GM21786 (cell line): ENCODE measurements at regions not wholly inside any gene's neighbourhood (a gene's known extent, or its start where the extent isn't known, plus 50 kb on each side); places are given as distances from the start of the nearest gene placed in this dataset.
"Not testable (repeated sequence)": the region's sequence is repeated elsewhere in the genome, so short reads cannot be mapped to it uniquely, and the experiment has no call there.

ENCODE experiments used
- ATAC-seq: cut with Tn5 transposase; IDR thresholded peaks from one replicate; pipeline ENCODE4 v1.9.1; 2021; ENCODE audit not compliant: unreplicated experiment

DNA sequence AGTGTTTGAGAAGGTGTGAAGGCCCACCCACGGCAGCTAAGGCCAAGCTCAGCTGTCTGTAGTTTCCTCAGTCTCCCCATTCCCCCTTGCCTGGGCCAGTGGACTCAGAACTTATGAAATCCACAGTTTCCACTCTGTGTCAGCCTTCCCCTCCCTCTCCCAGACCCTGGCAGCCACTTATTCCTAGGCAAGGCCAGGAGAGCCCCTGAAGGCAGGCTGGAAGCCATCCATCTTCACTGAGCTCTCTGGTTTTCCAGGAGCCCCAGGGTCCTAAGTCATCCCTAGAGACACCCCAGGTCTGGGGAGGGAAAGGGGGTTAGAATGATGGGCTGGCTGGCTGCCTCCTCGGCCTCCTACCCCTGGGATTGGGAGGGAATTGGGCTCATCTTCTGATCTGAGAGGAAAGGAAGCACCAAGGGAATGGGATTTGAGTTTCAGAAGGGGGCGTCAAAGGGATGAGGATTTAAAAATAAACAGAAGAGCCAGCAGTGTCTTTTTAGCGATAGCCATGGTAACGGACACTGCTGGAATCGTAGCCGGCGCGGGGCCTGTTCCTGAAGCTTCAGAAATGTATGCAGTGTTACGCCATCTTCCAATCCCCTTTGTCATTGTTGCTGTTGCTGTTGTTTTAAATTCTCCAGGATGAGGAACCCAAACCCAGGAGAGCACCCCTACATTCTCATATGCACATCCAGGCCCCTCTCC is 561.1 kb upstream of the CADM1 start:
- no peak for ATAC-seq

DNA sequence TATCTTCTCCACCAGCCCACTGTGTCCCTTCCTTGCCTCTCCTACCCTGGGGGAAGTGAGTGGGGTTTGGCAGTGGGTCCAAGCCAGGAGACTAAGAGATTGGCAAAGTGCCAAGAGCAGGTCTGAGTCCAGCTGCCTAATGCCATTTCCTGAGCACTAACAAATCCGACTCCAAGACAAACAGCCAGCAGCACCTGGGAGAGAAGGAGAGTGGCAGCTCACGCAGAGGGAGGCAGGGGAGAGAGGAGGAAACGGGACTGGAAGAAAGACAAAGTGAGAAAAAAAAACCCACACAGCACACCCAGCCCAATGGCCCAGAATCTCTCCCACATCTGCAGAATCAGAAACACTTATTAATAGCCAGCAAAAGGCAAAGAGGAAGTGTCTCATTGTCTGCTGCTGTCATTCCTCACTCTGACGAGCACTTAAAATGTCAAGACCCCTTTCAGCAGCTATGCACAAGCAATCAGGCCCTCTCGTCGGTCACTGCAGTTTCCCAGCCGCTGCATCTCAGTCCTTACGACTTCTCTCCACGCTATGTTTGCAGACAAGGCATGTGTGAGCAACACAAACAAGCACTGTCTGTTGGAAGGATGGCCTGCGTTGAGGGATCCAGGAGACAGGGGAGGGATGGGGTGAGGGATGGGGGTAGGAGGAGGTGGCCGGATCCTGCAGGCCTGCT is 558.4 kb upstream of the CADM1 start:
- ATAC-seq = no peak

DNA sequence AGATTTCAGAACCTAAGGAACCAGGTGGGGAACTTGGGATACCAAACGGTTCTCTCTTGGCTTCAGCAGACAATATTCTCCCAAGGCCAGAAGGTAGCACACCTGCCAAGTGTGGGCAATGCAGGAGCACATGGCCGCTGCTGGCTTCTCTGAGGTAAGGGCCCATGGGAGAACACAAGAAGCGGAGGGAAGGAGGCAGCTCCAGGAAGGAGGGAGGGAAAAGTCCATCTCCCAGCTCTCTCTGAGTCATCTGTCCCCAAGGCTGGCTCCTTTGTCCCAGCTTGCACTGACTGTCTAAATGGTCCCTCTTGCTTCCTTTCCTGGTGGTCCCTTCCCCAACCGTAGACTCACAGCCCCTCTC is 557.9 kb upstream of the CADM1 start:
- no peak for ATAC-seq

DNA sequence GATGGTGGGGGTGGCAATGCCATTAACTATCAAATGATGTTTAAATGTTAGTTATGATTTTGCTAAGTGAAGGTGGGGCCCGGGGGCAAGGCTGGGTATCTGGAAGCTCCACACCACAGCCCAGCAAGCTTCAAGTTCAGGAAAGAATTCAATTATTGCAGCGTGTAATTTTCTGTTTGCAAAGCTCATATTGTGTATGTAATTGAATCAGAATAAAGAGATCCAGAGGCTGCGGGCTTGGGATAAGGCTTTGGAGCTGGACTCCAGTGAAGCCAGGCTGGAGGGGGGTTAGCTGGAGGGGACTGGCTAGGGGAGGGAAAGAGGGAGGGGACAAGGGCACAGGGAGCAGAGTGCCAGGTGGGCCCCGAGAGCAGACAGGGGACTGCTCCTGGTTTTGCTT is 557.1 kb upstream of the CADM1 start:
- no peak for ATAC-seq

DNA sequence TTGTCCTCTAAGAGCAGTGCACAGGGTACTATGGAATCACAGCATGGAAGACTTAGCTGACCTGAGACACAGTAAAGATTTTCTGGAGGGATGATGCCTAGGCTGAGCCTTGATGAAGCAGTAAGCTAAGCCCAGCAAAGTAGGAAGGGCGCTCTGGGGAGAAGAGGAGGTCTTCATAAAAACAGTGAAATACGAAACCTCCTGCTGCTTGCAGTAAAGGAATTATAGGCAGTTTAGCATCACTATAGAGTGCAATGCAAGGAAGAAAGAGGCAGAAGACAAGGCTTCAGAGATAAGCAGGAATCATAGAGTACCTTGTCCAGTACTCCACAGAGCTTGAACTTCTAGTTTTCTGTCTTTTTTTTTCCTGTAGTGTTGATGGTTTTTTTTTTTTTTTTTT is 555.7 kb upstream of the CADM1 start:
- ATAC-seq = no peak

DNA sequence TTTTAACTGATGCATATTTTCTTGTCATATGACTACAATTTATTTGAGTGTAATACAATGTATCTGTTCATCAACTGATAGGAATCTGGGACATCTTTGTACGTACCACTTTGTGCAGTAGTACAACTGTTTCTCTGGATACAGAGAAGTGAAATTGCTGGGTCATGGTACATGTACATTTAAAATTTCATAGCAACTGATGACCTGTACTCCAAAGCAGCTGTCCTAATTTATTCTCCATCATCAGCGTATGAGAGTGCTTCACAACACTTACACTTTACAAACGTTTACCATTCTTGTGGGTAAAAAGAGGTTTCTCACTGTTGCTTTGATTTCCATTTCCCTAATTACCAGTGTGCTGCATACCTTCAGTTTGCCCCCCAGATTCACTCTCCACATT is 552.8 kb upstream of the CADM1 start:
- no peak for ATAC-seq

DNA sequence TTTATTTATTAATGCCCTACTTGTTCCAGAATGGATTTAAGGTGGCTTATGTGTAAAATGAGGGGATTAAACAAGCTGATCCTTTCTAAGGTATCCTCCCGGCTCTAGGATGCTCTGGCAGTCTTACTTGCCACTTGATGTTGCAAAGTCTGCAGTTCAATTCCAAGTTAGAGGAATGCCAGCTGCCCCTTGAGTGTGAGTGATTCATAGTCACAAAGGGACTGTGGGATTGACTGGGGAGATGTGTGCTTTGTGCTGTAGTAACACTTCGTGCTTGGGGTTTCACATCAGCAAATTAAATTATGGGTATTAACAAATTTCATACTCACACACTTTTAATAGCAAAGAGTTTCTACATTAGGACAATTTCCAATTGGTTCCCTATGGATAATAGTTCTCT is 550.8 kb upstream of the CADM1 start:
- ATAC-seq = no peak

DNA sequence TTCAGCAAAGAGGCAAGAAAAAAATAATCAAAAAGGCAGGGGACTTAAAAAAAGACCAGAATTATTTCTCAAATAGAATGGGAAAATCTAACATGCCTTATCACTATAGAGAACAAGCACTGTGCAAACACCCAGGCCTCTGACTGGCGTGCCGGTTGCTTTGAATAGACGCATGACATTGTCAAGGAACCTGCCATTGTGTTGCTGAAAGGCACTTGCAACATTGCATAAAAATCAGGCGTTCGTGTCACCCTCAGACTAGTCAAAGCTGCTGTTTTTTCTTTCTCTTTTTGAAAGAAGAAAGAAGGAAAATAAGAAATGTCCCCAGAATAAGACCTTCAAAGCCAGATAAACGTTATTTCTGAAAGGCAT is 549.3 kb upstream of the CADM1 start:
- ATAC-seq = no peak

DNA sequence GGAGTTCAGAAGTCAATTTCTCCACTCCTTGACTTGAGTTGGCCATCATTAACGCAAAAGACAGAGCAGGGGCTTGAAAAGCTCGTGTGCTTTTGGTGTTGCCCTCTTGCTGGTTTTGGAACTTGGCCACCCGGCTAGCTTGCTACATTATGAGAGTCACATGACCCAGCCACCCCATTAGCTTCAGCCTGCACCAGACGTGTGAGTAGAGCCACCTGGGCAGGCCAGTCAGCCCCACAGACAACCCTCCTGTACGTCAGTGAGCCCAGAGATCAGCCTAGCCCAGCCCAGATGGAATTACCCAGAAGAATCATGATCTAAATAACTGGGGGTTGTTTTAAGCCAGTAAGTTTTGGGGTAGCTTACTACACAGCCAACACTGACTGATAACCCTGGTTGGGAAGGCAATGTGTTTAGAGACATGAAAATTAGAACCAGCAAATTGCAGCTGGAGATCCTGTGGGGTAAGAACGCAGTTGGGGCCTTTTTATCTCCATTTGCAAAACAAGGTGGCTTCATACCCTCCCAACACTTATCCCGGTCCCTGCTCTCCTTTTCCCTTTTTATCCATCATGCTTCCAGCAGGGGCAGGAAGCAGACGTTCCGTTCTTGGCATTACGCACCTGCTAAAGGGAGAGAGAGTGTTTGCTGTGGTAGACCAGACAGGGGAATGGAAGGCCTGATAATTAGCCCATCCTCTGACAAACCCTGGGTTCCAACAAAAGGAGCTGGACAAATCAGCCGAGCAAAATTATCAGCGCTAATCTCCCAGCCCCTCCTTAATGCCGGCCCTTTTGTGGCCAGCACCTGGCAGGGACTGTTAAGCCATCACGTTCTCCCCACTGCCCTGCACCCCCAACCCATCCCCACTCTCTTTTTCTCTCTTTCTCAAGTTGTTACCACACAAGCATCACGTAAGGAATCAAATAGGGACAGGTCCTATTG is 548.7 kb upstream of the CADM1 start:
- no peak for ATAC-seq

DNA sequence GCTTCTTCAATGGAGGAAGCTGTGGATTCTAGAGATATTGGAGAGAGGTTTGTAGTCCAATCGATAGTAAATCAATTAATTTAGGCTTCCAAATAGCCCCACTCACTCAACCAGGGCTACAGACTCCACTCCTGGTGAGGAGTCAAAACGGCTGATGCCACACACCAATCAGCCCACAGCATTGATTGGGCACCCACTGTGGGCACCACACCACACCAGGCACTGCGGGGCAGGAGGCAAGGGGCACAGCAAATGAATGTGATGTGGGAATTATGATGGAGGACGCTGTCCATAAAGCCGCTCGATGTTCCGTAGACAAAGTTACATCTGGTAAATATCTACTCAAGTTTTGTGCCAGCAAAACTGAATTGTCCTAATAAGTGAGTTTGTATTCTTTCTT is 547.3 kb upstream of the CADM1 start:
- ATAC-seq = no peak

DNA sequence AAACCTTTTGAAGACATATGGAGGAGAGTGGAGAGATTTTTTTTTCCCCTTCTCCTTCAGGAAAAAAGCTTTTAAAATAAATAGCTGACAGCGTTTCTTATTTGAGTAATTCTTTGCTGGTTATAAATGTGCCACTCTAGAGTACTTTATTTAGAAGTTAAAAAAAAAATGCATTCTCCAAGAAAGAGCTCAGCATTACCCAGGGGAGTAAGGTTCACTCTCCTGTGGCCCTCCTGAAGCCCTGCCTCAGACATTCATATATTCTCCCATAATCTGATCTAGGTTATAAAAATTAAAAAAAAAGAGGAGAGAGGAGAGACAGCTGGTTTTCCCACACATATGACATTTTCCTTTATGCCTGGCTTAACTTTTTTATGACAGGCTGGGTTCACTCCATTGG is 545.2 kb upstream of the CADM1 start:
- no peak for ATAC-seq

DNA sequence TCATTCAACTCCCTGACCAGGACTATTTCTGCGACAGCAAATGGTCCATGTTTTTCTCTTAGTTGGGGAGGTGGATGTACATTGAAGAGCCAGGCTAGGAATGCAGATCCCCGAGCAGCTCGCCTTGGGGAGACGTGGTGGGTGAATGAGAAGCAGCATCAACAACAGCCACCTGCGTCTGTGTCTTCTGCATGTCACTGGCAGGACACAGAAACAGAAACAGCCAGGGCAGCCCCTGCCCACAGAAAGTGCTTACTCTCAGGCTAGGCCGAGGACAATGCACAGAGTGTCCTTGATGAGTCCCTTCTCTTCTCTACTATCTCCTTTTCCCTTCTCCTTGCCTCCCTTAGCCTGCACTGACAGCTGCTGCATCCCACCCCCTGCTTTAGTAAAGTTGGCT is 541.9 kb upstream of the CADM1 start:
- ATAC-seq = no peak

DNA sequence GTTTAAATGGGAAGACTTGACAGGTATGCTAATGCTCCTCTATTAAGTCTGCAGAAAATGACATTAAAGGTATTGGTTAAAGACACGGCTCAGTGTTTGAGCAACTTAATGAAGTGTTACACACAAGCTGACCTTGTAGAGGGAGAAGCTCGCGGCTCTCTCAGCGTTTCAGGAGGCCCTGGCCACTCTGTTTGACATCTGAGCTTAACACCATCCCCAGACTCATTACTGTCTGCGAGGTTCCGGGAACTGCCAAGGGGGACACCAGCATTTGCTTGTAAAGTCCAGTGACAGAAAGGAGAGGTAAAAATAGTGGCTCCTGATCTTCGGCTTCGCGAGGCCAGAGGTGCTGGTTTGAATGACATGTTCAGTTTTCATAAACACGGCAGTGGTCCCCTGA is 540.7 kb upstream of the CADM1 start:
- no peak for ATAC-seq

DNA sequence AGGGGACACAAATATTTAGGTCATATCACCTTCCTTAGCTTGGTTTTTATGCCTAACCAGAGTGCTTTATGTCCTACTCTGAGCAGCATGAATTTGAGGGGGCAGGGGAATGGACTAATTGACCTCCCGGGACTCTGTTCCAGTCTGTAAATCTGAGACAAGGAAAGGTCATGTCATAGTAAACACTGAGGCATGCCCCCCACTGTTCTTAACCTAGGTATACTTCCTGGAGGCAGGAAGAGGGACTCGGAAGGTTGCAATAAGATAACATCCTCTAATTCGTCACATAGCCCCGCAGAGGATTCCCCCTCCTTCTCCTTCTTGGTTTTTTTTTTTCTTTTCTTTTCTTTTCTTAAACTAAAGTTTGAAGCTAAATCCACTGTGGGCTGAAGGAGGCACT is 540.3 kb upstream of the CADM1 start:
- ATAC-seq = no peak

DNA sequence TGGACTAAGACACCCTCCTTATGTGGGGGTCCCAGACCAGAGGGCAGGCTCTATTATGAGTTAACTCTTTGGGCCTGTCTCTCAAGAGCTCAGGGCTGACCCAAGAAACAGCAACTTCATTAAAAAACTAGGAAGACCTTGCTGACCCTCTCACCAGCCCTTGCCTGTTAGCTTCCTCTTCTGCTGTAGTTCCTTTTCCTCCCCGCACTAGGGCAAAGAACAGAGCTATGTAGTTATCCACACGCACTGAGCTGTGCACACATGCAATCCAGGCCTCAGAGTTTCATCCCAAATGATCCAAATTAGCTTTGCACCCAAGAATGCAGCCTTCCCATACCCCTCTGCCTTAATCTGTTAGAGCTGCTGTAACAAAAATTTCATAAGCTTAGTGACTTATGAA is 539.6 kb upstream of the CADM1 start:
- ATAC-seq = no peak

DNA sequence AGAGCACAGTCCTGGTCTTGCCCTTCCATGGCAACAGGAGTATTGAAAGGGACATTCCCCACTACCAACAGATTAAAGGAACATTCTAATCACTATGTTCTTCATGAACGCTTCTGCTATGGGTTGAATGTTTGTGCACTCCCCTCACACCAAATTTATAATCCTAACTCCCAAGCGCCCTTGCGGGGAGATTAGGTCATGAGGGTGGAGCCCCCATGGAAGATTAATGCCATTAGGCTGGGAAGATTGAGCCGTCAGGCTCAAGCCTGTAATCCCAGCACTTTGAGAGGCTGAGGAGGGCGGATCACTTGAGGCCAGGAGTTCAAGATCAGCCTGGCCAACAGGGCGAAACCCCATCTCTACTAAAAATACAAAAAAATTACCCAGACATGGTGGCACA is 538.8 kb upstream of the CADM1 start:
- ATAC-seq = not testable (repeated sequence)

DNA sequence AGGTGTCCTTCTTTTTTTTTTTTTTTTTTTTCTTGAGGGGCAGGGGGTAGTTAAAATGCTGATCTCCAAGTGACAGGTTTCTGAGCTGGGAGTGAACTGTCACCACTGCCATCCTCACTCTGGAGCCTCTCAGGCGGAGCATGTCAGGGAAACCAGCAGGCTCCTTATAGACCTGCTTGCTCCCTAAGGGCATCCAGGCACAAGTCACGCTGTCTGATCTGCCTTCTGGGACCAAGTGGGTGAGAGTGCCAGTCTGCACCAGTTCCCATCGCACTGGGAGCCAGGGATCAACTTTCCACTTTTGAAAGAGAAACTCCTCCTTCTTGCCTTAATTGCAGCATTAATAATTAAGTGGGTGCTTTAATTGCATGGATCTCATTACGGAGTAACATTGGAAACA is 537.9 kb upstream of the CADM1 start:
- no peak for ATAC-seq

DNA sequence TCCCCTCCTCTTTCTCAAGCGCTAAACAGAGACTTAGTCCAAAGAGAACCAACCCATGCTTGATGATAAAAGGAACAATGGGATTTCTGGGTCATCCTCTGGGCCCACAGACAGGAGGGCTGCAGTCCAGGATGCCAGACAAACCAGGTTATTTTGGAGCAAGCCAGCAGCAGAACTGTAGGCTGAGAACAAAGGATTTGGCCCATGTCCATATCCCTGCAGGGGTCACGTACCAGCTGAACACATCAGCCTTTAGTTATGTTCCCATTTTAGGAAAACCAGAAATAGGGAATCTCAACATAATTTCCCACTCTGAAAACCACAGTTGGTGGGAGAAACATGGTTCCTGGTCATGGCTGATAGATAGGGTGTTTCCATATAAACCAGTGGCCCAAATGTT is 533.6 kb upstream of the CADM1 start:
- no peak for ATAC-seq

DNA sequence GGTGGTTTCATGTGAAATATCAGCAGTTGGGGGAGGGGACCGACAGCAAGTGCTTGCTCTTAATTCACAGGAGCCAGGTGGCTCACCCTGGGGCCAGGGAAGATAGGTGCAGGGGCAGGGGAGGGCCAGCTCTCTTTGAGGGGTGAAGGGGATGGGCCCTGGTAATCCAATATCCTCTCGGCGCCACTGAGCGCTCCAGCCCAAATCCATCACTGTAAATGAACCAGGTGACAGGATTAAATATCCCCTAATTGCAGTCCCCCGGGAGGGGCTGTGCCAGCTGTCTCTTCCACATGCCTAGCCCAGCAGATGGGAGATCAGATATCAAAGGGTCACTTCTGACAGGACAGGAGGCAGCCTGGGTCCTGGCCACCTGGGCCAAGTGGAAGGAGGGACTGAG is 531.8 kb upstream of the CADM1 start:
- ATAC-seq = no peak

DNA sequence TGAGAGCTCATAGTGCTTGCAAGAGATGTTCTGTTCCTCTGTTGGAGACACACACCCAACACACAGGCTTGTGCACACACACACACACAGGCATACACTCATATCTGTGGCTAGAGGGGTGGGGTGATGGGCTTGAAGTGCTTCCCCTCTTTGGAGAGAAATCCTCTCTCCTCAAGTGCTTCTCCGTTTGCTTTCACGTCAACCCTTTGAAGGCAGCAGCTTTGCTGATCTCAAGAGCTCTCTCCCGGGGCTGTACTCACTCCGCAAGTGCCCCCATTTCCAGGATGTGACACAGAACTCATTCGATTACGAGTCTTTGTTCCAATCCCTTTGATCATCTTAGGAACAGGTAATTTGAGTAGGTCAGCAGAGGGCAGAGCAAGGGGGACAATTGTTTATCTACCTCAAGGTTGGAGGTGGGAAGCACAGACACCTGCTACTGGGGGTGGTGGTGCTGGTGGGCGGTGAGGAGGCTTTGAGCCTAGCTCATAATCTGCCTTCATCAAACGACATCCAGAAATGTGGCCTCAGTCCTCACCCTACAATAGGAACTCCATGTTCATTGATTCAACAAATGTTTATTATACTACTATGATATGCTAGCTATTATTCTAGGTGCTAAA is 529.8 kb upstream of the CADM1 start:
- ATAC-seq = no peak

DNA sequence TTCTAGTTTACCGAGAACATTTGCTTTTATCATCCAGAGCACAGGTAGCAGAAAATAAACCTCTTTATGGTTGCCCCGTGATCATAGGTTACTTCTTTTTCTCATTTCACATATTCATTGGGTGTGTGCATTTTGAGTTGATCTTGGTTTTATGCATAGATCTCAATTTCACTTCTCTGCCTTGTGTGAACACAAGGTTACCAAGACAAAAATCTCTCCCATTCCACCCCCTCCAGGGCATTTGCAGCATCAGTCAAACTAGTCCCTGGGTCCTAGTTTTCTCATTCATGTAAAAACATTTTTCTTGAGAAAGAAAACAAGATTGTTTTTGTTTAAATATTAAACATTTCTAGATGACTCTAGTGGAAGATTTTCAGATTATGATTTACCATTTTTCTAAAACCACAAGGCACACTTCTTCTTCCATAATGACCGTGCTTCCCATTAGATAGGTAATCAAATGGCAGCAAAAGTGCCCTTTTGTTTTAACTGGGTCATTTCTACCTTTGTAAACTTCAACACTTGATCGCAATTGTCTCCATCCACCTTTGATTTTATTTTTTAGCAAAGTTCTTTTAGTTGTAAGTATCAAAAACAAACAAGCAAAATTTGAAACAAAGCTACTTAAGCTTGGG is 526.6 kb upstream of the CADM1 start:
- ATAC-seq = no peak
